GM18505 (cell line): ENCODE measurements at regions not wholly inside any gene's neighbourhood (a gene's known extent, or its start where the extent isn't known, plus 50 kb on each side); places are given as distances from the start of the nearest gene placed in this dataset.
"Not testable (repeated sequence)": the region's sequence is repeated elsewhere in the genome, so short reads cannot be mapped to it uniquely, and the experiment has no call there.

Experiments
- ATAC-seq: cut with Tn5 transposase; IDR thresholded peaks from one replicate; pipeline ENCODE4 v1.9.1; 2021; ENCODE audit not compliant: unreplicated experiment
- POLR2A ChIP-seq: IDR thresholded peaks from 4 replicates; pipeline ENCODE4 v1.6.1; 2011; ENCODE audit warnings: borderline replicate concordance; ENCODE audit not compliant: insufficient read depth, insufficient read length; ENCODE audit errors: extremely low read depth

- no peak for TF ChIP-seq POLR2A
- no peak for ATAC-seq
Observed at GRCh38 chr7:92945840-92946239, 109.5 kb upstream of the CDK6 start.

GRCh38 chr7:92944633-92945032 is 108.3 kb upstream of the CDK6 start:
- ATAC-seq: no peak
- TF ChIP-seq POLR2A: no peak

GRCh38 chr7:92942706-92943105 is 106.3 kb upstream of the CDK6 start:
- not testable (repeated sequence) for ATAC-seq

- TF ChIP-seq POLR2A: no peak
- ATAC-seq: no peak
Observed at GRCh38 chr7:92939666-92940360, 103.4 kb upstream of the CDK6 start.

- no peak for TF ChIP-seq POLR2A
- no peak for ATAC-seq
Observed at GRCh38 chr7:92934096-92934495, 97.7 kb upstream of the CDK6 start.

- no peak for ATAC-seq
- TF ChIP-seq POLR2A: no peak
Observed at GRCh38 chr7:92932450-92932849, 96.1 kb upstream of the CDK6 start.

- no peak for ATAC-seq
- no peak for TF ChIP-seq POLR2A
Observed at GRCh38 chr7:92930404-92930803, 94.0 kb upstream of the CDK6 start.

GRCh38 chr7:92926697-92927044 is 90.3 kb upstream of the CDK6 start:
- ATAC-seq: no peak
- TF ChIP-seq POLR2A: no peak

- ATAC-seq: no peak
- no peak for TF ChIP-seq POLR2A
Observed at GRCh38 chr7:92925876-92926696, 89.7 kb upstream of the CDK6 start.

GRCh38 chr7:92924800-92925199 is 88.4 kb upstream of the CDK6 start:
- ATAC-seq: no peak
- TF ChIP-seq POLR2A: no peak

GRCh38 chr7:92917230-92917629 is 80.9 kb upstream of the CDK6 start:
- no peak for ATAC-seq
- TF ChIP-seq POLR2A: no peak

- no peak for TF ChIP-seq POLR2A
- ATAC-seq: no peak
Observed at GRCh38 chr7:92916770-92917224, 80.4 kb upstream of the CDK6 start.

GRCh38 chr7:92915348-92915747 is 79.0 kb upstream of the CDK6 start:
- ATAC-seq: no peak
- TF ChIP-seq POLR2A: no peak

- no peak for ATAC-seq
- no peak for TF ChIP-seq POLR2A
Observed at GRCh38 chr7:92914645-92915044, 78.3 kb upstream of the CDK6 start.

GRCh38 chr7:92913849-92914248 is 77.5 kb upstream of the CDK6 start:
- ATAC-seq: no peak
- TF ChIP-seq POLR2A: no peak

- ATAC-seq: no peak
- no peak for TF ChIP-seq POLR2A
Observed at GRCh38 chr7:92910976-92911375, 74.6 kb upstream of the CDK6 start.
